Subcutaneous abdominal adipose tissue (tissue), 5 donors: ENCODE measurements at regions not wholly inside any gene's neighbourhood (a gene's known extent, or its start where the extent isn't known, plus 50 kb on each side); places are given as distances from the start of the nearest gene placed in this dataset.

Experiments
- H3K27ac ChIP-seq: one replicate; pipeline ENCODE4 v1.7.0; 2013; ENCODE audit warnings: low read depth, mild to moderate bottlenecking, inconsistent platforms, low read length, moderate library complexity
- H3K27me3 ChIP-seq, 5 donors: one replicate each; pipeline ENCODE4 v1.7.0; 2013; ENCODE audit warnings: low read length in 5 of 5, inconsistent platforms in 1 of 5; ENCODE audit not compliant: control insufficient read depth in 5 of 5, insufficient read depth in 4 of 5
- H3K36me3 ChIP-seq, 5 donors: one replicate each; pipeline ENCODE4 v1.7.0; 2013; ENCODE audit warnings: low read length in 5 of 5; ENCODE audit not compliant: control insufficient read depth in 5 of 5, insufficient read depth in 5 of 5
- H3K4me1 ChIP-seq, 5 donors: one replicate each; pipeline ENCODE4 v1.7.0; 2013; ENCODE audit warnings: low read length in 5 of 5, mild to moderate bottlenecking in 3 of 5, moderate library complexity in 1 of 5; ENCODE audit not compliant: control insufficient read depth in 5 of 5, insufficient read depth in 5 of 5
- H3K4me3 ChIP-seq, 5 donors: one replicate each; pipeline ENCODE4 v1.7.0; 2013; ENCODE audit warnings: low read length in 5 of 5, low read depth in 1 of 5
- H3K9ac ChIP-seq, 5 donors: one replicate each; pipeline ENCODE4 v1.7.0; 2013; ENCODE audit warnings: low read length in 5 of 5, mild to moderate bottlenecking in 4 of 5, moderate library complexity in 3 of 5
- H3K9me3 ChIP-seq, 5 donors: one replicate each; pipeline ENCODE4 v1.7.0; 2013; ENCODE audit warnings: low read length in 5 of 5; ENCODE audit not compliant: control insufficient read depth in 5 of 5
- donor health status: healthy.
- donor health status: healthy.
- donor health status: healthy.
- donor health status: healthy.
- donor health status: healthy.

- no peaks in the 10 kb centered on the region for H3K9me3 ChIP-seq
- peaks cover 0 to 19% (median 11%) of the 10 kb centered on the region in 5 donors for H3K4me1 ChIP-seq
- H3K27ac ChIP-seq: peak overlapping the region; percentile 88
- no peaks in the 10 kb centered on the region for H3K36me3 ChIP-seq
- no peak overlapping the region for H3K4me3 ChIP-seq
- no peaks in the 10 kb centered on the region for H3K27me3 ChIP-seq
- H3K9ac ChIP-seq: no peak overlapping the region
Observed at GRCh38 chr6:104589940-104590339, 269.8 kb downstream of the HACE1 start.

- Histone ChIP-seq H3K27ac (no peak overlapping the region), H3K4me3 (no peak overlapping the region), H3K9ac (no peak overlapping the region), H3K9me3 (peaks cover 0 to 2% (median 0%) of the 10 kb centered on the region in 5 donors), H3K4me1 (peaks cover 0 to 16% (median 0%) of the 10 kb centered on the region in 5 donors), H3K27me3 (no peaks in the 10 kb centered on the region), H3K36me3 (no peaks in the 10 kb centered on the region)
Observed at GRCh38 chr6:104585646-104586045, 274.1 kb downstream of the HACE1 start.

- Histone ChIP-seq H3K27ac (peak overlapping the region; percentile 88), H3K9ac (peak overlapping the region in 1 of 5 donors; percentile 70), H3K27me3 (no peaks in the 10 kb centered on the region), H3K4me3 (no peak overlapping the region), H3K36me3 (no peaks in the 10 kb centered on the region), H3K9me3 (peaks cover 0 to 2% (median 0%) of the 10 kb centered on the region in 5 donors), H3K4me1 (peaks cover 0 to 22% (median 13%) of the 10 kb centered on the region in 5 donors)
Observed at GRCh38 chr6:104580452-104580851, 279.3 kb downstream of the HACE1 start.

GRCh38 chr6:104579310-104579863 lies 280.3 kb downstream of the HACE1 start:
- H3K27me3 ChIP-seq: no peaks in the 10 kb centered on the region
- peaks cover 0 to 2% (median 0%) of the 10 kb centered on the region in 5 donors for H3K9me3 ChIP-seq
- H3K27ac ChIP-seq: peak overlapping the region; percentile 88
- H3K36me3 ChIP-seq: no peaks in the 10 kb centered on the region
- no peak overlapping the region for H3K4me3 ChIP-seq
- H3K9ac ChIP-seq: peak overlapping the region in 1 of 5 donors; percentile 70
- peaks cover 0 to 22% (median 13%) of the 10 kb centered on the region in 5 donors for H3K4me1 ChIP-seq

GRCh38 chr6:104575536-104575935 lies 284.2 kb downstream of the HACE1 start:
- Histone ChIP-seq H3K9me3 (no peaks in the 10 kb centered on the region), H3K4me3 (no peak overlapping the region), H3K27me3 (no peaks in the 10 kb centered on the region), H3K9ac (no peak overlapping the region), H3K27ac (no peak overlapping the region), H3K4me1 (peaks cover 0 to 19% (median 13%) of the 10 kb centered on the region in 5 donors), H3K36me3 (no peaks in the 10 kb centered on the region)

- H3K9me3 ChIP-seq: peaks cover 0 to 7% (median 0%) of the 10 kb centered on the region in 5 donors
- H3K9ac ChIP-seq: no peak overlapping the region
- no peak overlapping the region for H3K4me3 ChIP-seq
- peaks cover 0 to 6% (median 3%) of the 10 kb centered on the region in 5 donors for H3K4me1 ChIP-seq
- no peaks in the 10 kb centered on the region for H3K27me3 ChIP-seq
- no peaks in the 10 kb centered on the region for H3K36me3 ChIP-seq
- no peak overlapping the region for H3K27ac ChIP-seq
Observed at GRCh38 chr6:104574135-104574750, 285.5 kb downstream of the HACE1 start.

- no peaks in the 10 kb centered on the region for H3K36me3 ChIP-seq
- no peaks in the 10 kb centered on the region for H3K27me3 ChIP-seq
- no peak overlapping the region for H3K27ac ChIP-seq
- no peak overlapping the region for H3K9ac ChIP-seq
- H3K4me1 ChIP-seq: peaks cover 0 to 3% (median 0%) of the 10 kb centered on the region in 5 donors
- H3K4me3 ChIP-seq: no peak overlapping the region
- peaks cover 0 to 8% (median 0%) of the 10 kb centered on the region in 5 donors for H3K9me3 ChIP-seq
Observed at GRCh38 chr6:104573350-104573749, 286.4 kb downstream of the HACE1 start.

- H3K27ac ChIP-seq: no peak overlapping the region
- no peaks in the 10 kb centered on the region for H3K36me3 ChIP-seq
- peaks cover 0 to 8% (median 0%) of the 10 kb centered on the region in 5 donors for H3K9me3 ChIP-seq
- no peak overlapping the region for H3K4me3 ChIP-seq
- H3K4me1 ChIP-seq: peaks cover 0 to 3% (median 0%) of the 10 kb centered on the region in 5 donors
- no peaks in the 10 kb centered on the region for H3K27me3 ChIP-seq
- H3K9ac ChIP-seq: no peak overlapping the region
Observed at GRCh38 chr6:104572901-104573300, 286.8 kb downstream of the HACE1 start.

- H3K9me3 ChIP-seq: peaks cover 0 to 8% (median 0%) of the 10 kb centered on the region in 5 donors
- no peaks in the 10 kb centered on the region for H3K36me3 ChIP-seq
- no peaks in the 10 kb centered on the region for H3K27me3 ChIP-seq
- no peak overlapping the region for H3K4me3 ChIP-seq
- H3K4me1 ChIP-seq: no peaks in the 10 kb centered on the region
- H3K27ac ChIP-seq: no peak overlapping the region
- H3K9ac ChIP-seq: no peak overlapping the region
Observed at GRCh38 chr6:104566411-104566810, 293.3 kb downstream of the HACE1 start.

GRCh38 chr6:104563306-104563705 lies 296.4 kb downstream of the HACE1 start:
- Histone ChIP-seq H3K9ac (no peak overlapping the region), H3K4me3 (no peak overlapping the region), H3K27ac (no peak overlapping the region), H3K9me3 (no peaks in the 10 kb centered on the region), H3K27me3 (no peaks in the 10 kb centered on the region), H3K36me3 (no peaks in the 10 kb centered on the region), H3K4me1 (peaks cover 0 to 15% (median 13%) of the 10 kb centered on the region in 5 donors)
